ENCODE measurements at regions not wholly inside any gene's neighbourhood (a gene's known extent, or its start where the extent isn't known, plus 50 kb on each side); places are given as distances from the start of the nearest gene placed in this dataset.

GRCh38 chr6:11298651-11299420, 66.4 kb upstream of the NEDD9 start (continued):
- peak; percentile 83; the same call in 1 of the 2 replicates for TF ChIP-seq KDM2A (CRISPR knock-in tag; IDR thresholded peaks at IDR 0.05; ENCODE audit: borderline replicate concordance, low read depth)
- peak; percentile 77 for TF ChIP-seq ZNF121 (CRISPR knock-in tag; IDR thresholded peaks at IDR 0.05)
- TF ChIP-seq KDM5B (CRISPR knock-in tag; IDR thresholded peaks at IDR 0.05; ENCODE audit: borderline replicate concordance): peak; percentile 98; the same call in 1 of the 2 replicates
- TF ChIP-seq ZNF207 (IDR thresholded peaks at IDR 0.05; ENCODE audit: borderline replicate concordance): no peak
- peak; percentile 3; the same call in 1 of the 2 replicates for TF ChIP-seq ZNF569 (CRISPR knock-in tag; IDR thresholded peaks at IDR 0.05; ENCODE audit: borderline replicate concordance)
- 0 out of 2 replicates have a peak, but pooled peaks have one; percentile 23 for TF ChIP-seq TP53 (CRISPR knock-in tag; conservative IDR thresholded peaks at IDR 0.05)
- peak; percentile 89; the same call in 1 of the 2 replicates for TF ChIP-seq ZNF33A (CRISPR knock-in tag; IDR thresholded peaks at IDR 0.05; ENCODE audit: borderline replicate concordance)
- peak; percentile 91; the same call in 1 of the 2 replicates for TF ChIP-seq KAT7 (CRISPR knock-in tag; IDR thresholded peaks at IDR 0.05; ENCODE audit: borderline replicate concordance)
- peak; percentile 85 for TF ChIP-seq ZNF883 (CRISPR knock-in tag; IDR thresholded peaks at IDR 0.05; ENCODE audit: not compliant biosample characterization)
- peak; percentile 76 for TF ChIP-seq SIX4 (CRISPR knock-in tag; IDR thresholded peaks at IDR 0.05)
- TF ChIP-seq DR1 (CRISPR knock-in tag; IDR thresholded peaks at IDR 0.05): peak; percentile 55; the same call in 1 of the 2 replicates
- peak; percentile 89; the same call in 1 of the 2 replicates for TF ChIP-seq RCOR2 (CRISPR knock-in tag; IDR thresholded peaks at IDR 0.05)
- 0 out of 2 replicates have a peak, but pooled peaks have one; percentile 25 for TF ChIP-seq ZNF766 (CRISPR knock-in tag; IDR thresholded peaks at IDR 0.05; ENCODE audit: borderline replicate concordance)
- peak; percentile 19; the same call in 1 of the 2 replicates for TF ChIP-seq NFAT5 (CRISPR knock-in tag; IDR thresholded peaks at IDR 0.05)
- no peak for TF ChIP-seq PCBP1 (IDR thresholded peaks at IDR 0.05; ENCODE audit: borderline replicate concordance, low read depth, low read length)
- peak; percentile 80 for TF ChIP-seq HNF1A (IDR thresholded peaks at IDR 0.05; ENCODE audit: low read depth)
- TF ChIP-seq HNF1A (CRISPR knock-in tag; IDR thresholded peaks at IDR 0.05; ENCODE audit: borderline replicate concordance): peak; percentile 95
- TF ChIP-seq ZNF496 (CRISPR knock-in tag; IDR thresholded peaks at IDR 0.05; ENCODE audit: insufficient replicate concordance): no peak
- TF ChIP-seq NCOA5 (CRISPR knock-in tag; IDR thresholded peaks at IDR 0.05): no peak
- TF ChIP-seq ZNF781 (CRISPR knock-in tag; IDR thresholded peaks at IDR 0.05; ENCODE audit: borderline replicate concordance, not compliant biosample characterization): peak; percentile 56

Measured in HepG2 (cell line).